ENCODE measurements at regions not wholly inside any gene's neighbourhood (a gene's known extent, or its start where the extent isn't known, plus 50 kb on each side); places are given as distances from the start of the nearest gene placed in this dataset.
"Not testable (repeated sequence)": the region's sequence is repeated elsewhere in the genome, so short reads cannot be mapped to it uniquely, and the experiment has no call there.

DNA sequence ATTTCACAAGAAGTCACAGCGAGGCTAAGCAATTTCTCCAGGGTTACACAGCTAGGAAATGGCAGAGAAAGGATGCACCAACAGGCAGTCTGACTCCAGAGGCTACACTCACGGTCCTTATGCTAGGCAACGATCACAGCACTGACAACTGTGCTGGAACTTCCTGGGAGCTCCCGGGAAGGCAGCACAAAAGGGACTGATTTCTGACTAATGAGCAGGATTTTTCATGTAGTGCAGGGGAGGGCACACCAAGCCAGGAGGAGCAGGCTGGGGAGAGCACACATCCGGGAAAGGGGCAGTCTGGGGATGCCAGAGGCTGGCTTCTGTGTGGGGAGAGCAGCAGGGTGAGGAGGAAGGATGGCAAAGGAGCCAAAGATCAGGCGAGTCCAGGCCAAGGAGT lies 486.7 kb downstream of the OMA1 start:
- Histone ChIP-seq H3K36me3 (ENCODE audit: control insufficient read depth in 2 of 2, insufficient read depth in 2 of 2, low read length in 1 of 2) (no peaks in the 10 kb centered on the region), H3K27me3 (ENCODE audit: control insufficient read depth in 1 of 2, insufficient read depth in 2 of 2, low read length in 2 of 2) (no peaks in the 10 kb centered on the region), H3K4me1 (ENCODE audit: control insufficient read depth in 2 of 2, insufficient read depth in 2 of 2, low read length in 1 of 2) (no peaks in the 10 kb centered on the region), H3K4me3 (ENCODE audit: low read depth in 1 of 2, low read length in 2 of 2) (no peak overlapping the region), H3K9me3 (ENCODE audit: control insufficient read depth in 2 of 2, insufficient read depth in 1 of 2, low read depth in 1 of 2, low read length in 1 of 2) (no peaks in the 10 kb centered on the region), H3K27ac (ENCODE audit: low read depth in 2 of 2, low read length in 1 of 2) (no peak overlapping the region)
- WGBS, 2 donors: 62 to 64% methylated on average over 6 of the region's 6 CpGs

DNA sequence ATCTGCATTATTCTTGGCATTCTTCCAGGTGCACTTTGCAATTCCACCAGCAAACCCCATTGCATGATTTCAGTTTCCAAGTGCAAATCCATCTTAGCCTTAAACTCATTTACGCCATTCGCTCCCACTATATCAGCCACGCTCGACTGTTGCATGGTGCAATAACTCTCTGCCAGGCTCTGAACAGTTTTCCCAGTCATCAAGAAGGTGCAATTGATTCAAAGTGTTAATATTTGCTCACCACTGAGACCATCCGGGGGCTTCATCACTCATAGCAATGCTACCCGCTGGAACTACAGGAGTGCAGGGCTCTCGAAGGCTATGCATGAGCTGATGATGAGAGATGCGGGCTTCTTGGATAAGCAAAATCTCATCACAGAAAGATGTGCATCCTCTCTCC lies 488.2 kb downstream of the OMA1 start:
- Histone ChIP-seq H3K36me3 (ENCODE audit: control insufficient read depth in 2 of 2, insufficient read depth in 2 of 2, low read length in 1 of 2) (no peaks in the 10 kb centered on the region), H3K9me3 (ENCODE audit: control insufficient read depth in 2 of 2, insufficient read depth in 1 of 2, low read depth in 1 of 2, low read length in 1 of 2) (no peaks in the 10 kb centered on the region), H3K4me1 (ENCODE audit: control insufficient read depth in 2 of 2, insufficient read depth in 2 of 2, low read length in 1 of 2) (no peaks in the 10 kb centered on the region), H3K27me3 (ENCODE audit: control insufficient read depth in 1 of 2, insufficient read depth in 2 of 2, low read length in 2 of 2) (no peaks in the 10 kb centered on the region), H3K27ac (ENCODE audit: low read depth in 2 of 2, low read length in 1 of 2) (no peak overlapping the region), H3K4me3 (ENCODE audit: low read depth in 1 of 2, low read length in 2 of 2) (no peak overlapping the region)
- 69 to 77% methylated on average over 8 of the region's 8 CpGs for WGBS, 2 donors

DNA sequence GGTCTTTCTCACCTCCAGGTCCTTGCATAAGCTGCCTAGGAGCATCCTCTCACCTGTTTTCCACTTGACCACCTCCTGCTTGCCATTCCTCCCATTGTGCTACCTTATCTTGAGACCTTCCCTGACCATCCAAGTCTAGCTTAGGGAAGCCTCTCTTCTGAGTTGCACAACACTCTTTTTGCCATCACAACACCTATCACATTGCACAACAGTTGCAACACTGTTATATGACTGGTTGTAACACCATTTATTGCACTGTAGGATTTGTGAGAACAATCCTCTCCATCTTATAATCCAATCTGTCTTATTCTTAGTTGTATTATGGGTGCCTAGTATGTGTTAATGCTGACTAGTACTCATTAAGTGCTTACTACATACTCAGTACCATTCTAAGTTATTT lies 488.7 kb downstream of the OMA1 start:
- Histone ChIP-seq H3K27ac (ENCODE audit: low read depth in 2 of 2, low read length in 1 of 2) (no peak overlapping the region), H3K9me3 (ENCODE audit: control insufficient read depth in 2 of 2, insufficient read depth in 1 of 2, low read depth in 1 of 2, low read length in 1 of 2) (no peaks in the 10 kb centered on the region), H3K4me3 (ENCODE audit: low read depth in 1 of 2, low read length in 2 of 2) (no peak overlapping the region), H3K4me1 (ENCODE audit: control insufficient read depth in 2 of 2, insufficient read depth in 2 of 2, low read length in 1 of 2) (no peaks in the 10 kb centered on the region), H3K36me3 (ENCODE audit: control insufficient read depth in 2 of 2, insufficient read depth in 2 of 2, low read length in 1 of 2) (no peaks in the 10 kb centered on the region), H3K27me3 (ENCODE audit: control insufficient read depth in 1 of 2, insufficient read depth in 2 of 2, low read length in 2 of 2) (no peaks in the 10 kb centered on the region)

DNA sequence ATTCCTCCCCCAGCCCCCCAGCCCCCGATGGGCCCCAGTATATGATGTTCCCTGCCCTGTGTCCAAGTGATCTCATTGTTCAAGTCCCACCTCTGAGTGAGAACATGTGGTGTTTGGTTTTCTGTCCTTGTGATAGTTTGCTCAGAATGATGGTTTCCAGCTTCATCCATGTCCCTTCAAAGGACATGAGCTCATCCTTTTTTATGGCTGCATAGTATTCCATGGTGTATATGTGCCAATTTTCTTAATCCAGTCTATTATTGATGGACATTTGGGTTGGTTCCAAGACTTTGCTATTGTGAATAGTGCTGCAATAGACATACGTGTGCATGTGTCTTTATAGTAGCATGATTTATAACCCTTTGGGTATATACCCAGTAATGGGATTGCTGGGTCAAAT lies 495.3 kb downstream of the OMA1 start:
- WGBS, 2 donors: 85 to 92% methylated on average over 2 of the region's 2 CpGs
- H3K9me3 ChIP-seq (ENCODE audit: control insufficient read depth in 2 of 2, insufficient read depth in 1 of 2, low read depth in 1 of 2, low read length in 1 of 2); H3K27me3 ChIP-seq (ENCODE audit: control insufficient read depth in 1 of 2, insufficient read depth in 2 of 2, low read length in 2 of 2); H3K4me3 ChIP-seq (ENCODE audit: low read depth in 1 of 2, low read length in 2 of 2); H3K36me3 ChIP-seq (ENCODE audit: control insufficient read depth in 2 of 2, insufficient read depth in 2 of 2, low read length in 1 of 2); H3K4me1 ChIP-seq (ENCODE audit: control insufficient read depth in 2 of 2, insufficient read depth in 2 of 2, low read length in 1 of 2); H3K27ac ChIP-seq (ENCODE audit: low read depth in 2 of 2, low read length in 1 of 2): not testable (repeated sequence)

DNA sequence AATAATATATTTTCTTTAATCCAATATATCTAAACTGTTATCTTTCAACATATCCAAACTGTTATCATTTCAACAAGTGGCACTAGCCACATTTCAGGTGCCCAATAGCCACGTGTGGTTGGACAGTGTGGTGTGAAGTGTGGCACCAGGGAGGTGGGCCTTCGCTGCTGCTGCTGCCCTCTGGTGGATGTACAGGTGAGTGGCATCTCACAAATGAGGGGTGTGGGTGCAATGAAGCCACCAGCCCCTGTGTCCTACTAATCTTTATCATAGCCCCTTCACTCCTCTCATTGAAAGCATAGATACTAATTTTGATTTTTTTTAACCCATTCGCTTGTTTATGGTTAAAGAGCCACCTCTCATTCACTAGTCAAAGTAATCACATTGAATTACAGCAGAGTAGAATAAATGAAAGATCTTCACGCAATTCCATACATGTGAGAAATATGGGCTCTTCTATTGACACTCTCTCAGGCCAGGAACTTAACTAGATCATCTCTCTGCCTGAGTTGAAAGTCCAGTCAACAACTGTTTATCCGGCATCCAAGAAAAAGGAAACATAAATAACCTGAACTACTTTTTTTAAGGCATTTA lies 499.2 kb downstream of the OMA1 start:
- Histone ChIP-seq H3K4me3 (ENCODE audit: low read depth in 1 of 2, low read length in 2 of 2) (no peak overlapping the region), H3K4me1 (ENCODE audit: control insufficient read depth in 2 of 2, insufficient read depth in 2 of 2, low read length in 1 of 2) (no peaks in the 10 kb centered on the region), H3K9me3 (ENCODE audit: control insufficient read depth in 2 of 2, insufficient read depth in 1 of 2, low read depth in 1 of 2, low read length in 1 of 2) (peaks cover 0 to 2% of the 10 kb centered on the region in 2 donors), H3K27me3 (ENCODE audit: control insufficient read depth in 1 of 2, insufficient read depth in 2 of 2, low read length in 2 of 2) (no peaks in the 10 kb centered on the region), H3K36me3 (ENCODE audit: control insufficient read depth in 2 of 2, insufficient read depth in 2 of 2, low read length in 1 of 2) (no peaks in the 10 kb centered on the region), H3K27ac (ENCODE audit: low read depth in 2 of 2, low read length in 1 of 2) (no peak overlapping the region)
- 66 to 67% methylated on average over 5 of the region's 5 CpGs for WGBS, 2 donors

DNA sequence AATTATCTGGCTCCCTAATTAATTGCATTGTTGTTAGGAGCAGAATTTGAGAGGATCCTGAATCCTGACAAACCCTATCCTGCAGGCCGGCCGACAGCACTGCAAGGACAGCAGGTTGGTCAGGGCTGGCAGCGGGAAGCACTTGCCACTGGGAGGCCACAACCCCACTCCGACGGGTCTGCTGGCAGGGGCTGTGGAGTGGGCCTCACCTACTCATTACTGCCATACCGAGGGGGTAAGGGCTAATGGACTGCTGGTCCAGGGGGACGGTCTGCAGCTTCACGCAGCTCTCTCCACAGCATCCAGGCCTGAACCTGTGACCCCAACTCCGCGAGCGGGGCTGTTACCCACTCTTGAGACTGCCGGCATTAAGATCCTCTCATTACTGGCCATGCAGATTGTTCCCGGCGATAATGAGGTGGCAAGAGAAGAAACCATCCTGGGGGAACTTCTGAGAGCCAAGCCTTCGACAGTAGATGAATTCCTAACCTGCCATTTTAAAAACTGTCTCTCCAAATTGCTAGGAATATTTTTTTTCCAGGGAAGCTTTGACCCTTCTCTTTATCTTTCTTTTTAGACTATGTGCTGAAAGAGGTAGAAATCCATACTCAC lies 501.3 kb downstream of the OMA1 start:
- Histone ChIP-seq H3K4me1 (ENCODE audit: control insufficient read depth in 2 of 2, insufficient read depth in 2 of 2, low read length in 1 of 2) (no peaks in the 10 kb centered on the region), H3K36me3 (ENCODE audit: control insufficient read depth in 2 of 2, insufficient read depth in 2 of 2, low read length in 1 of 2) (no peaks in the 10 kb centered on the region), H3K4me3 (ENCODE audit: low read depth in 1 of 2, low read length in 2 of 2) (no peak overlapping the region), H3K9me3 (ENCODE audit: control insufficient read depth in 2 of 2, insufficient read depth in 1 of 2, low read depth in 1 of 2, low read length in 1 of 2) (peaks cover 0 to 2% of the 10 kb centered on the region in 2 donors), H3K27ac (ENCODE audit: low read depth in 2 of 2, low read length in 1 of 2) (no peak overlapping the region), H3K27me3 (ENCODE audit: control insufficient read depth in 1 of 2, insufficient read depth in 2 of 2, low read length in 2 of 2) (no peaks in the 10 kb centered on the region)
- WGBS, 2 donors: 87 to 88% methylated on average over 15 of the region's 15 CpGs

DNA sequence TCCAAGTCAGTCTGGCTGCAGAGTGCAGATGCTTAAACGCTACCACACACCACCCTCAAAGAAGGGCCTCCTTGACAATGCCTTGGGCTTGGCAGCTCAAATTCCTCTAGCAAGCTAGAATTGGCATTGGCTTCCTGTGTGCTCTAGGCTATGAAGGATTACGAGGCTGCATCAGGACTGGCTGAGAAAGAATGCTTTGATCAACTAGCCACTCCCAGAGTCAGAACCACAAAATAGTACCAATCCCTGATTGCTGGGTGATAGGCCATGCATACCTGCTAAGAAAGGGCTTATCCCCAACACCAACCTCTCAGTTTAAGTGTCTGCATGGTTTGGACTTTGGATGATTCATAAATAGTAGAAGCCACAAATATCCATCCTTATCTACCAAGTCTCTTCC lies 504.9 kb downstream of the OMA1 start:
- Histone ChIP-seq H3K9me3 (ENCODE audit: control insufficient read depth in 2 of 2, insufficient read depth in 1 of 2, low read depth in 1 of 2, low read length in 1 of 2) (no peaks in the 10 kb centered on the region), H3K36me3 (ENCODE audit: control insufficient read depth in 2 of 2, insufficient read depth in 2 of 2, low read length in 1 of 2) (no peaks in the 10 kb centered on the region), H3K4me1 (ENCODE audit: control insufficient read depth in 2 of 2, insufficient read depth in 2 of 2, low read length in 1 of 2) (no peaks in the 10 kb centered on the region), H3K27me3 (ENCODE audit: control insufficient read depth in 1 of 2, insufficient read depth in 2 of 2, low read length in 2 of 2) (no peaks in the 10 kb centered on the region), H3K27ac (ENCODE audit: low read depth in 2 of 2, low read length in 1 of 2) (no peak overlapping the region), H3K4me3 (ENCODE audit: low read depth in 1 of 2, low read length in 2 of 2) (no peak overlapping the region)
- 39 to 51% methylated on average over 2 of the region's 2 CpGs for WGBS, 2 donors

DNA sequence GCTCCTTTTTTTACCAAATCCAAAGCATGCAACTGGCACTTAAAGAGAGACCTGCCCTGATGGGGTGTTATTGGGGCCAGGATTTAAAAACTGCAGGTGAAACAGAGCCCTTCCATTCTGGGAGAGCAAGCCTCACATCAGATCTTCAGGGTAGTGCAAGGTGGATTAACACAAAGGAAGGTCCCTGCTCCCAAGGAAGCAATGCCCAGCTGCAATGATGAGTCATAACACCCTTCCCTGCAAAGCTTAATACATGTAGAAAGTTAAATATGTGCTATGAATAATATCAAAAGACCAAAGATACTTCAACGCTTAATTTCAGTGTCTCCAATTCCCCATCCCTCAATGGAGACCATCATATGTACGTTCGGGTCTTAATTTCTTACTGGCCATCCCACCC lies 508.0 kb downstream of the OMA1 start:
- no peak overlapping the region for H3K27ac ChIP-seq (ENCODE audit: low read depth in 2 of 2, low read length in 1 of 2)
- WGBS, 2 donors: 90 to 92% methylated on average over 3 of the region's 3 CpGs
- no peaks in the 10 kb centered on the region for H3K27me3 ChIP-seq (ENCODE audit: control insufficient read depth in 1 of 2, insufficient read depth in 2 of 2, low read length in 2 of 2)
- H3K4me3 ChIP-seq (ENCODE audit: low read depth in 1 of 2, low read length in 2 of 2): no peak overlapping the region
- no peaks in the 10 kb centered on the region for H3K9me3 ChIP-seq (ENCODE audit: control insufficient read depth in 2 of 2, insufficient read depth in 1 of 2, low read depth in 1 of 2, low read length in 1 of 2)
- H3K4me1 ChIP-seq (ENCODE audit: control insufficient read depth in 2 of 2, insufficient read depth in 2 of 2, low read length in 1 of 2): no peaks in the 10 kb centered on the region
- H3K36me3 ChIP-seq (ENCODE audit: control insufficient read depth in 2 of 2, insufficient read depth in 2 of 2, low read length in 1 of 2): no peaks in the 10 kb centered on the region

DNA sequence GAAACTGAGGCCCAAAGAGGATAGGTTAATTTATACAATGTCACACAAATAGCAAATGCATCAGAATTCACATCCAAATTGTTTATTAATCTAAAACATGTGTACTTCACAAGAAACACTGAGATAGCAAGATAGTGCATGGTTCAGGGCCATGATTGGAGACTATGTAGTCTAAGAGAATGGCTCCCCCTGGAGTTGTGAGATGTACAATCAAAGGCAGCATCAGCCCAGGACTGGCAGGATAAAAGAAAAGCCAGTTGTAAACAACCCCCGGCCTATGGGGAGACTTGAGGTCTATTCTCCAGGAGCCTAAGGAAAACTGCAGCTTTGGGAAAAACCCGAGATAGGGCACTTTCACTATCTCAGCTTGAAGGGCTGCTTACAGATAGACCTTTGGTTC lies 511.0 kb downstream of the OMA1 start:
- Histone ChIP-seq H3K9me3 (ENCODE audit: control insufficient read depth in 2 of 2, insufficient read depth in 1 of 2, low read depth in 1 of 2, low read length in 1 of 2) (no peaks in the 10 kb centered on the region), H3K4me3 (ENCODE audit: low read depth in 1 of 2, low read length in 2 of 2) (no peak overlapping the region), H3K36me3 (ENCODE audit: control insufficient read depth in 2 of 2, insufficient read depth in 2 of 2, low read length in 1 of 2) (no peaks in the 10 kb centered on the region), H3K4me1 (ENCODE audit: control insufficient read depth in 2 of 2, insufficient read depth in 2 of 2, low read length in 1 of 2) (no peaks in the 10 kb centered on the region), H3K27ac (ENCODE audit: low read depth in 2 of 2, low read length in 1 of 2) (no peak overlapping the region), H3K27me3 (ENCODE audit: control insufficient read depth in 1 of 2, insufficient read depth in 2 of 2, low read length in 2 of 2) (peaks cover 0 to 5% of the 10 kb centered on the region in 2 donors)
- 57 to 72% methylated on average over 2 of the region's 2 CpGs for WGBS, 2 donors

DNA sequence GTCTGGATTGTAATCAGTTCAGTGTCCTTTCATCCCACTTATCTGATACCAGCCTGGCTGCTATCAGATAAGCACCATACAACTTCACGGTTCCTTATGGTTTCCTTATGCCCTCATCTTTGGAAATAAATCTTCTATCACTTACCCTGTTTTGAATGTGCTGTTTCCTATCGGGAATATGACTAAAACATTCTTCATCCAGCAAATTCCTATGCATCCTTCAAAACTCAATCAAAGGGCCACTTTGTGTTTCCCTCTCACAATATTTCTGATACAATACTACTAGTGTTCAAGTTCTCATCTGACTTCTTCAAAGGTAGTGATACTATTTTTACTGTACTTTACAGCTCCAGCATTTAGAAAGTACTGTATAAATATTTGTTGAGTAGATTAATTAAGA lies 513.2 kb downstream of the OMA1 start:
- Histone ChIP-seq H3K4me1 (ENCODE audit: control insufficient read depth in 2 of 2, insufficient read depth in 2 of 2, low read length in 1 of 2) (no peaks in the 10 kb centered on the region), H3K9me3 (ENCODE audit: control insufficient read depth in 2 of 2, insufficient read depth in 1 of 2, low read depth in 1 of 2, low read length in 1 of 2) (no peaks in the 10 kb centered on the region), H3K27me3 (ENCODE audit: control insufficient read depth in 1 of 2, insufficient read depth in 2 of 2, low read length in 2 of 2) (peaks cover 0 to 5% of the 10 kb centered on the region in 2 donors), H3K27ac (ENCODE audit: low read depth in 2 of 2, low read length in 1 of 2) (no peak overlapping the region), H3K4me3 (ENCODE audit: low read depth in 1 of 2, low read length in 2 of 2) (no peak overlapping the region), H3K36me3 (ENCODE audit: control insufficient read depth in 2 of 2, insufficient read depth in 2 of 2, low read length in 1 of 2) (no peaks in the 10 kb centered on the region)
- 33 to 39% methylated on average over 2 of the region's 2 CpGs for WGBS, 2 donors

Measured in esophagus (tissue), 2 donors.